Ishikawa (cell line): ENCODE measurements at regions not wholly inside any gene's neighbourhood (a gene's known extent, or its start where the extent isn't known, plus 50 kb on each side); places are given as distances from the start of the nearest gene placed in this dataset.

ENCODE experiments used
- MAX ChIP-seq: IDR thresholded peaks from 2 replicates; pipeline ENCODE4 v1.6.1; 2012
- RAD21 ChIP-seq: IDR thresholded peaks from 2 replicates; pipeline ENCODE4 v1.6.1; 2012; ENCODE audit warnings: low read depth
- TAF1 ChIP-seq: IDR thresholded peaks from 2 replicates; pipeline ENCODE4 v1.6.1; 2012; ENCODE audit warnings: low read depth, mild to moderate bottlenecking
- TCF12 ChIP-seq: IDR thresholded peaks from 2 replicates; pipeline ENCODE4 v1.6.1; 2012; ENCODE audit warnings: low read depth

GRCh38 chr1:239757716-239758115, 334.0 kb upstream of the FMN2 start:
- TF ChIP-seq MAX = no peak
- TF ChIP-seq RAD21 = no peak
- TF ChIP-seq TCF12 = no peak
- TF ChIP-seq TAF1 = no peak
